ENCODE measurements at regions not wholly inside any gene's neighbourhood (a gene's known extent, or its start where the extent isn't known, plus 50 kb on each side); places are given as distances from the start of the nearest gene placed in this dataset.

DNA sequence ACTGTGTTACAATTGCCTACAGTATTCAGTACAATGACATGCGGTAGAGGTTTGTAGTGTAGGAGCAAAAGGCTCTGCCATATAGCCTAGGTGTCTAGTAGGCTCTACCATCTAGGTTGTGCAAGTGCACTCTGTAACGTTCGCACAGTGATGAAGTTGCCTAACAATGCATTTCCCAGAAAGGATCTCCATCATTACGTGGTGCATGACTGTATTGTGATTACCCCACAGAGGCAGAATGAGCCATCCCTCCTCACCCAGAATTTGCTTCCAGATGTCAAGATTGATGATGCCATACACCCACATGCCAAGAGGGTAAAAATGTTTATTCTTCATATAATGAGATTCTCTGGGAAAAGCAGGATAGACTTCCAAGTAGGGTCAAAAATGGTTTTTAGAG is 199.3 kb upstream of the CTTNBP2NL start:
- Histone ChIP-seq H3K4me3 (no peak overlapping the region), H3K4me2 (no peak overlapping the region), H3K27me3 (ENCODE audit: insufficient read depth) (no peaks in the 10 kb centered on the region), H3K79me2 (replicated peaks; ENCODE audit: insufficient read depth) (no peaks in the 10 kb centered on the region), H2AFZ (no peak overlapping the region), H3K36me3 (ENCODE audit: insufficient read depth) (no peaks in the 10 kb centered on the region), H4K20me1 (replicated peaks; ENCODE audit: insufficient read depth) (no peaks in the 10 kb centered on the region), H3K27ac (ENCODE audit: low read depth) (no peak overlapping the region), H3K4me1 (ENCODE audit: insufficient read depth) (no peaks in the 10 kb centered on the region), H3F3A (replicated peaks; ENCODE audit: low read depth) (no peaks in the 10 kb centered on the region), H3K9me2 (ENCODE audit: insufficient read depth) (0 out of 2 replicates have a peak, but pooled peaks cover 2% of the 10 kb centered on the region)
- Mint-ChIP-seq H3K36me3 (ENCODE audit: low read depth) (no peaks in the 10 kb centered on the region), H3K27ac (no peak overlapping the region), H3K4me3 (no peak overlapping the region), H3K9me3 (peaks cover 2% of the 10 kb centered on the region; the same call in 1 of the 3 replicates), H3K4me1 (no peaks in the 10 kb centered on the region), H3K27me3 (ENCODE audit: insufficient read depth, low read depth, poor library complexity) (peaks cover under 1% of the 10 kb centered on the region)
- no peak for TF ChIP-seq STAT1 (IDR thresholded peaks at IDR 0.05; ENCODE audit: unreplicated experiment)
- no peak for TF ChIP-seq EZH2 (IDR thresholded peaks at IDR 0.05; ENCODE audit: low read depth, unreplicated experiment)
- no peak for TF ChIP-seq ZNF114 (CRISPR knock-in tag; IDR thresholded peaks at IDR 0.05)
- TF ChIP-seq, protein P1, sequence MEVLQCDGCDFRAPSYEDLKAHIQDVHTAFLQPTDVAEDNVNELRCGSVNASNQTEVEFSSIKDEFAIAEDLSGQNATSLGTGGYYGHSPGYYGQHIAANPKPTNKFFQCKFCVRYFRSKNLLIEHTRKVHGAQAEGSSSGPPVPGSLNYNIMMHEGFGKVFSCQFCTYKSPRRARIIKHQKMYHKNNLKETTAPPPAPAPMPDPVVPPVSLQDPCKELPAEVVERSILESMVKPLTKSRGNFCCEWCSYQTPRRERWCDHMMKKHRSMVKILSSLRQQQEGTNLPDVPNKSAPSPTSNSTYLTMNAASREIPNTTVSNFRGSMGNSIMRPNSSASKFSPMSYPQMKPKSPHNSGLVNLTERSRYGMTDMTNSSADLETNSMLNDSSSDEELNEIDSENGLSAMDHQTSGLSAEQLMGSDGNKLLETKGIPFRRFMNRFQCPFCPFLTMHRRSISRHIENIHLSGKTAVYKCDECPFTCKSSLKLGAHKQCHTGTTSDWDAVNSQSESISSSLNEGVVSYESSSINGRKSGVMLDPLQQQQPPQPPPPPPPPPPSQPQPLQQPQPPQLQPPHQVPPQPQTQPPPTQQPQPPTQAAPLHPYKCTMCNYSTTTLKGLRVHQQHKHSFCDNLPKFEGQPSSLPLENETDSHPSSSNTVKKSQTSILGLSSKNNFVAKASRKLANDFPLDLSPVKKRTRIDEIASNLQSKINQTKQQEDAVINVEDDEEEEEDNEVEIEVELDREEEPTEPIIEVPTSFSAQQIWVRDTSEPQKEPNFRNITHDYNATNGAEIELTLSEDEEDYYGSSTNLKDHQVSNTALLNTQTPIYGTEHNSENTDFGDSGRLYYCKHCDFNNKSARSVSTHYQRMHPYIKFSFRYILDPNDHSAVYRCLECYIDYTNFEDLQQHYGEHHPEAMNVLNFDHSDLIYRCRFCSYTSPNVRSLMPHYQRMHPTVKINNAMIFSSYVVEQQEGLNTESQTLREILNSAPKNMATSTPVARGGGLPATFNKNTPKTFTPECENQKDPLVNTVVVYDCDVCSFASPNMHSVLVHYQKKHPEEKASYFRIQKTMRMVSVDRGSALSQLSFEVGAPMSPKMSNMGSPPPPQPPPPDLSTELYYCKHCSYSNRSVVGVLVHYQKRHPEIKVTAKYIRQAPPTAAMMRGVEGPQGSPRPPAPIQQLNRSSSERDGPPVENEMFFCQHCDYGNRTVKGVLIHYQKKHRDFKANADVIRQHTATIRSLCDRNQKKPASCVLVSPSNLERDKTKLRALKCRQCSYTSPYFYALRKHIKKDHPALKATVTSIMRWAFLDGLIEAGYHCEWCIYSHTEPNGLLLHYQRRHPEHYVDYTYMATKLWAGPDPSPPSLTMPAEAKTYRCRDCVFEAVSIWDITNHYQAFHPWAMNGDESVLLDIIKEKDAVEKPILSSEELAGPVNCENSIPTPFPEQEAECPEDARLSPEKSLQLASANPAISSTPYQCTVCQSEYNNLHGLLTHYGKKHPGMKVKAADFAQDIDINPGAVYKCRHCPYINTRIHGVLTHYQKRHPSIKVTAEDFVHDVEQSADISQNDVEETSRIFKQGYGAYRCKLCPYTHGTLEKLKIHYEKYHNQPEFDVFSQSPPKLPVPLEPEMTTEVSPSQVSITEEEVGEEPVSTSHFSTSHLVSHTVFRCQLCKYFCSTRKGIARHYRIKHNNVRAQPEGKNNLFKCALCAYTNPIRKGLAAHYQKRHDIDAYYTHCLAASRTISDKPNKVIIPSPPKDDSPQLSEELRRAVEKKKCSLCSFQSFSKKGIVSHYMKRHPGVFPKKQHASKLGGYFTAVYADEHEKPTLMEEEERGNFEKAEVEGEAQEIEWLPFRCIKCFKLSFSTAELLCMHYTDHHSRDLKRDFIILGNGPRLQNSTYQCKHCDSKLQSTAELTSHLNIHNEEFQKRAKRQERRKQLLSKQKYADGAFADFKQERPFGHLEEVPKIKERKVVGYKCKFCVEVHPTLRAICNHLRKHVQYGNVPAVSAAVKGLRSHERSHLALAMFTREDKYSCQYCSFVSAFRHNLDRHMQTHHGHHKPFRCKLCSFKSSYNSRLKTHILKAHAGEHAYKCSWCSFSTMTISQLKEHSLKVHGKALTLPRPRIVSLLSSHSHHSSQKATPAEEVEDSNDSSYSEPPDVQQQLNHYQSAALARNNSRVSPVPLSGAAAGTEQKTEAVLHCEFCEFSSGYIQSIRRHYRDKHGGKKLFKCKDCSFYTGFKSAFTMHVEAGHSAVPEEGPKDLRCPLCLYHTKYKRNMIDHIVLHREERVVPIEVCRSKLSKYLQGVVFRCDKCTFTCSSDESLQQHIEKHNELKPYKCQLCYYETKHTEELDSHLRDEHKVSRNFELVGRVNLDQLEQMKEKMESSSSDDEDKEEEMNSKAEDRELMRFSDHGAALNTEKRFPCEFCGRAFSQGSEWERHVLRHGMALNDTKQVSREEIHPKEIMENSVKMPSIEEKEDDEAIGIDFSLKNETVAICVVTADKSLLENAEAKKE (CRISPR knock-in tag; IDR thresholded peaks at IDR 0.05), result no peak
- TF ChIP-seq CREB1 (CRISPR knock-in tag; IDR thresholded peaks at IDR 0.05; ENCODE audit: low read depth), result no peak
- no peak for TF ChIP-seq NANOG (IDR thresholded peaks at IDR 0.05; ENCODE audit: borderline replicate concordance)
- no peak for TF ChIP-seq EZH2phosphoT487 (IDR thresholded peaks at IDR 0.05; ENCODE audit: unreplicated experiment)
- TF ChIP-seq, protein P2, sequence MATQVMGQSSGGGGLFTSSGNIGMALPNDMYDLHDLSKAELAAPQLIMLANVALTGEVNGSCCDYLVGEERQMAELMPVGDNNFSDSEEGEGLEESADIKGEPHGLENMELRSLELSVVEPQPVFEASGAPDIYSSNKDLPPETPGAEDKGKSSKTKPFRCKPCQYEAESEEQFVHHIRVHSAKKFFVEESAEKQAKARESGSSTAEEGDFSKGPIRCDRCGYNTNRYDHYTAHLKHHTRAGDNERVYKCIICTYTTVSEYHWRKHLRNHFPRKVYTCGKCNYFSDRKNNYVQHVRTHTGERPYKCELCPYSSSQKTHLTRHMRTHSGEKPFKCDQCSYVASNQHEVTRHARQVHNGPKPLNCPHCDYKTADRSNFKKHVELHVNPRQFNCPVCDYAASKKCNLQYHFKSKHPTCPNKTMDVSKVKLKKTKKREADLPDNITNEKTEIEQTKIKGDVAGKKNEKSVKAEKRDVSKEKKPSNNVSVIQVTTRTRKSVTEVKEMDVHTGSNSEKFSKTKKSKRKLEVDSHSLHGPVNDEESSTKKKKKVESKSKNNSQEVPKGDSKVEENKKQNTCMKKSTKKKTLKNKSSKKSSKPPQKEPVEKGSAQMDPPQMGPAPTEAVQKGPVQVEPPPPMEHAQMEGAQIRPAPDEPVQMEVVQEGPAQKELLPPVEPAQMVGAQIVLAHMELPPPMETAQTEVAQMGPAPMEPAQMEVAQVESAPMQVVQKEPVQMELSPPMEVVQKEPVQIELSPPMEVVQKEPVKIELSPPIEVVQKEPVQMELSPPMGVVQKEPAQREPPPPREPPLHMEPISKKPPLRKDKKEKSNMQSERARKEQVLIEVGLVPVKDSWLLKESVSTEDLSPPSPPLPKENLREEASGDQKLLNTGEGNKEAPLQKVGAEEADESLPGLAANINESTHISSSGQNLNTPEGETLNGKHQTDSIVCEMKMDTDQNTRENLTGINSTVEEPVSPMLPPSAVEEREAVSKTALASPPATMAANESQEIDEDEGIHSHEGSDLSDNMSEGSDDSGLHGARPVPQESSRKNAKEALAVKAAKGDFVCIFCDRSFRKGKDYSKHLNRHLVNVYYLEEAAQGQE (IDR thresholded peaks at IDR 0.05; ENCODE audit: unreplicated experiment), result no peak
- no peak for TF ChIP-seq POLR2AphosphoS5 (IDR thresholded peaks at IDR 0.05; ENCODE audit: low read depth)
- no peak for DNase-seq (ENCODE audit: low spot score)
- no peak for ATAC-seq
